GM12873 (cell line): ENCODE measurements at regions not wholly inside any gene's neighbourhood (a gene's known extent, or its start where the extent isn't known, plus 50 kb on each side); places are given as distances from the start of the nearest gene placed in this dataset.
A peak's percentile ranks its signal among the peaks of the same experiment; 100 is the strongest.

Source experiments
- CTCF ChIP-seq: IDR thresholded peaks from 2 replicates; pipeline ENCODE4 v1.5.1; 2012; ENCODE audit warnings: low read depth, mild to moderate bottlenecking, moderate library complexity, low read length, control low read depth; ENCODE audit not compliant: insufficient read depth; ENCODE audit errors: missing control alignments

GRCh38 chr13:102504002-102504401 lies 92.8 kb upstream of the TPP2 start:
- no peak for TF ChIP-seq CTCF

- no peak for TF ChIP-seq CTCF
Observed at GRCh38 chr13:102495663-102496062, 93.8 kb upstream of the FGF14 start.

- TF ChIP-seq CTCF: no peak
Observed at GRCh38 chr13:102487330-102487729, 85.5 kb upstream of the FGF14 start.

- TF ChIP-seq CTCF: peak; percentile 13
Observed at GRCh38 chr13:102484329-102484728, 82.5 kb upstream of the FGF14 start.

- TF ChIP-seq CTCF: no peak
Observed at GRCh38 chr13:102472650-102473049, 70.8 kb upstream of the FGF14 start.

- TF ChIP-seq CTCF: no peak
Observed at GRCh38 chr13:102470283-102470917, 68.6 kb upstream of the FGF14 start.

GRCh38 chr13:102466610-102467190 lies 64.9 kb upstream of the FGF14 start:
- no peak for TF ChIP-seq CTCF
